GM18951 (cell line): ENCODE measurements at regions not wholly inside any gene's neighbourhood (a gene's known extent, or its start where the extent isn't known, plus 50 kb on each side); places are given as distances from the start of the nearest gene placed in this dataset.
"Not testable (repeated sequence)": the region's sequence is repeated elsewhere in the genome, so short reads cannot be mapped to it uniquely, and the experiment has no call there.

Experiments
- POLR2A ChIP-seq: IDR thresholded peaks from 4 replicates; pipeline ENCODE4 v1.6.1; 2011; ENCODE audit warnings: mild to moderate bottlenecking; ENCODE audit not compliant: insufficient read length, insufficient read depth; ENCODE audit errors: extremely low read depth
- in situ Hi-C: fragments of 300-500 bp; cut with MboI; formaldehyde crosslinking; loops from one replicate; pipeline ENCODE4 v1.12.0; 2022; ENCODE audit warnings: low sequenced_read_pairs, mixed read lengths, inconsistent platforms; ENCODE audit not compliant: unreplicated experiment

- TF ChIP-seq POLR2A: no peak
- in situ Hi-C loops: no loop called here
These were observed 238.8 kb upstream of the PCSK5 start for GRCh38 chr9:75651709-75652108.

GRCh38 chr9:75653335-75653734, 237.1 kb upstream of the PCSK5 start:
- no peak for TF ChIP-seq POLR2A
- in situ Hi-C loops: no loop called here

GRCh38 chr9:75653750-75654149, 236.7 kb upstream of the PCSK5 start:
- TF ChIP-seq POLR2A: no peak
- in situ Hi-C loops: no loop called here

- in situ Hi-C loops: no loop called here
- no peak for TF ChIP-seq POLR2A
These were observed 233.5 kb upstream of the PCSK5 start for GRCh38 chr9:75657015-75657414.

- in situ Hi-C loops: no loop called here
- TF ChIP-seq POLR2A: no peak
These were observed 232.1 kb upstream of the PCSK5 start for GRCh38 chr9:75658301-75658905.

- in situ Hi-C loops: no loop called here
- TF ChIP-seq POLR2A: no peak
These were observed 225.9 kb upstream of the PCSK5 start for GRCh38 chr9:75664597-75664996.

- in situ Hi-C loops: no loop called here
- TF ChIP-seq POLR2A: no peak
These were observed 223.5 kb upstream of the PCSK5 start for GRCh38 chr9:75666856-75667554.

- in situ Hi-C loops: no loop called here
- TF ChIP-seq POLR2A: no peak
These were observed 220.8 kb upstream of the PCSK5 start for GRCh38 chr9:75669721-75670120.

- TF ChIP-seq POLR2A: no peak
- in situ Hi-C loops: no loop called here
These were observed 219.1 kb upstream of the PCSK5 start for GRCh38 chr9:75671354-75671753.

GRCh38 chr9:75672478-75672877, 218.0 kb upstream of the PCSK5 start:
- no peak for TF ChIP-seq POLR2A
- in situ Hi-C loops: no loop called here

GRCh38 chr9:75683591-75683990, 206.9 kb upstream of the PCSK5 start:
- in situ Hi-C loops: no loop called here
- no peak for TF ChIP-seq POLR2A

GRCh38 chr9:75685062-75685461, 205.4 kb upstream of the PCSK5 start:
- in situ Hi-C loops: no loop called here
- no peak for TF ChIP-seq POLR2A

- TF ChIP-seq POLR2A: no peak
- in situ Hi-C loops: no loop called here
These were observed 203.0 kb upstream of the PCSK5 start for GRCh38 chr9:75687359-75687953.

GRCh38 chr9:75690551-75690950, 199.9 kb upstream of the PCSK5 start:
- in situ Hi-C loops: not testable (repeated sequence)
